Transverse colon (tissue), 3 donors: ENCODE measurements at regions not wholly inside any gene's neighbourhood (a gene's known extent, or its start where the extent isn't known, plus 50 kb on each side); places are given as distances from the start of the nearest gene placed in this dataset.

ENCODE experiments used
- CTCF ChIP-seq, 5 experiments: fragments of 200-600 bp in 3 of 5; fragments of 450-650 bp in 2 of 5; sonication (generic) in 3 of 5; IDR thresholded peaks; 1 replicate in 2 of 5; 2 replicates in 3 of 5; pipeline ENCODE4 v1.5.1; 2016 to 2017; ENCODE audit warnings: antibody characterized with exemption in 5 of 5, inconsistent platforms in 3 of 5, mild to moderate bottlenecking in 2 of 5, moderate library complexity in 1 of 5
- POLR2A ChIP-seq: fragments of 450-650 bp; IDR thresholded peaks from one replicate; pipeline ENCODE4 v1.6.1; 2016; ENCODE audit warnings: antibody characterized with exemption, mild to moderate bottlenecking, moderate library complexity

GRCh38 chr4:126647756-126648397, 984.9 kb upstream of the INTU start:
- TF ChIP-seq CTCF (IDR thresholded peaks at IDR 0.05) (no peak), POLR2A (no peak)
